OCI-LY7 (cell line): ENCODE measurements at regions not wholly inside any gene's neighbourhood (a gene's known extent, or its start where the extent isn't known, plus 50 kb on each side); places are given as distances from the start of the nearest gene placed in this dataset.

Experiments used
- BruUV-seq: library from RNA; stranded (reverse); fragments of 400-500 nt; replicated peaks from 2 replicates; lab custom pipeline; 2021; lab: Mats Ljungman, UMichigan
- CTCF ChIA-PET: fragments of 300-600 bp; sonication (Branson Sonifier 250); formaldehyde crosslinking; loops from one replicate; lab custom pipeline; 2022; ENCODE audit warnings: antibody characterized with exemption; ENCODE audit not compliant: unreplicated experiment; lab: Charles Lee
- POLR2A ChIA-PET: fragments of 300-600 bp; sonication (Branson Sonifier 250); formaldehyde crosslinking; loops from one replicate; lab custom pipeline; 2022; ENCODE audit warnings: antibody characterized with exemption; lab: Charles Lee
- DNase-seq: peaks from one replicate; pipeline ENCODE4 v3.0.0-alpha.2; 2015; ENCODE audit warnings: low spot score
- H2AFZ ChIP-seq: fragments of 200-600 bp; sonication (generic), shearing (Covaris generic); 2 replicates; pipeline ENCODE4 v1.6.1; 2014; ENCODE audit warnings: mild to moderate bottlenecking, antibody characterized with exemption, low read length, moderate library complexity
- H3K27ac ChIP-seq: fragments of 200-600 bp; sonication (generic); 2 replicates; pipeline ENCODE4 v1.5.1; 2014; ENCODE audit warnings: mixed run types, low read depth, mild to moderate bottlenecking, moderate library complexity, low read length, inconsistent platforms; ENCODE audit not compliant: poor library complexity, severe bottlenecking
- H3K36me3 ChIP-seq: fragments of 200-600 bp; sonication (generic); 2 replicates; pipeline ENCODE4 v1.6.1; 2014; ENCODE audit warnings: mild to moderate bottlenecking, antibody characterized with exemption, low read length, moderate library complexity, mixed read lengths; ENCODE audit not compliant: insufficient read depth
- H3K4me1 ChIP-seq: fragments of 200-600 bp; sonication (generic); 2 replicates; pipeline ENCODE4 v1.5.1; 2014; ENCODE audit warnings: mild to moderate bottlenecking, low read length; ENCODE audit not compliant: insufficient read depth, poor library complexity, severe bottlenecking
- H3K4me2 ChIP-seq: fragments of 200-600 bp; sonication (generic); 2 replicates; pipeline ENCODE4 v1.6.1; 2014; ENCODE audit warnings: mild to moderate bottlenecking, low read length
- H3K4me3 ChIP-seq: fragments of 200-600 bp; sonication (generic); 2 replicates; pipeline ENCODE4 v1.5.1; 2014; ENCODE audit warnings: mild to moderate bottlenecking, low read depth, low read length; ENCODE audit not compliant: poor library complexity, severe bottlenecking
- H3K79me2 ChIP-seq: fragments of 200-600 bp; sonication (generic); 2 replicates; pipeline ENCODE4 v1.6.1; 2016; ENCODE audit warnings: low read depth, mild to moderate bottlenecking, low read length, moderate library complexity, mixed read lengths; ENCODE audit not compliant: insufficient read depth
- H3K9me2 ChIP-seq: fragments of 200-600 bp; sonication (generic); 2 replicates; pipeline ENCODE4 v1.6.1; 2016; ENCODE audit warnings: mild to moderate bottlenecking, low read length, mixed read lengths; ENCODE audit not compliant: insufficient read depth
- H3K9me3 ChIP-seq: fragments of 200-600 bp; sonication (generic); 2 replicates; pipeline ENCODE4 v1.6.1; 2014; ENCODE audit warnings: mild to moderate bottlenecking, mixed run types, low read length, mixed read lengths
- H4K20me1 ChIP-seq: fragments of 200-600 bp; sonication (generic); 2 replicates; pipeline ENCODE4 v1.6.1; 2014; ENCODE audit warnings: mild to moderate bottlenecking, antibody characterized with exemption, low read length, moderate library complexity, mixed read lengths; ENCODE audit not compliant: insufficient read depth
- EZH2phosphoT487 ChIP-seq: fragments of 200-600 bp; sonication (generic); IDR thresholded peaks from 2 replicates; pipeline ENCODE4 v1.6.1; 2018; ENCODE audit warnings: low read depth, borderline replicate concordance, mild to moderate bottlenecking, mixed run types, antibody characterized with exemption, low read length, moderate library complexity, mixed read lengths
- intact Hi-C: fragments of 100-400 bp; cut with micrococcal nuclease; formaldehyde crosslinking; loops from one replicate; pipeline ENCODE4 v1.10.0; 2022; ENCODE audit not compliant: unreplicated experiment
- TF ChIP-seq, protein P1 (sequence below): fragments of 200-600 bp; sonication (generic); conservative IDR thresholded peaks from 2 replicates; pipeline ENCODE4 v1.5.1; 2014; ENCODE audit warnings: mild to moderate bottlenecking, antibody characterized with exemption, low read length, moderate library complexity, mixed read lengths

GRCh38 chr9:79778581-79778980, 206.8 kb downstream of the TLE4 start:
- H2AFZ ChIP-seq: no peak overlapping the region
- BruUV-seq: no TSS peak
- H3K27ac ChIP-seq: no peak overlapping the region
- intact Hi-C loops: no loop called here
- POLR2A ChIA-PET: no interaction called here
- no peaks in the 10 kb centered on the region for H3K4me1 ChIP-seq
- H3K79me2 ChIP-seq: no peaks in the 10 kb centered on the region
- H3K4me2 ChIP-seq: no peak overlapping the region
- no peak for DNase-seq
- TF ChIP-seq, protein P1, sequence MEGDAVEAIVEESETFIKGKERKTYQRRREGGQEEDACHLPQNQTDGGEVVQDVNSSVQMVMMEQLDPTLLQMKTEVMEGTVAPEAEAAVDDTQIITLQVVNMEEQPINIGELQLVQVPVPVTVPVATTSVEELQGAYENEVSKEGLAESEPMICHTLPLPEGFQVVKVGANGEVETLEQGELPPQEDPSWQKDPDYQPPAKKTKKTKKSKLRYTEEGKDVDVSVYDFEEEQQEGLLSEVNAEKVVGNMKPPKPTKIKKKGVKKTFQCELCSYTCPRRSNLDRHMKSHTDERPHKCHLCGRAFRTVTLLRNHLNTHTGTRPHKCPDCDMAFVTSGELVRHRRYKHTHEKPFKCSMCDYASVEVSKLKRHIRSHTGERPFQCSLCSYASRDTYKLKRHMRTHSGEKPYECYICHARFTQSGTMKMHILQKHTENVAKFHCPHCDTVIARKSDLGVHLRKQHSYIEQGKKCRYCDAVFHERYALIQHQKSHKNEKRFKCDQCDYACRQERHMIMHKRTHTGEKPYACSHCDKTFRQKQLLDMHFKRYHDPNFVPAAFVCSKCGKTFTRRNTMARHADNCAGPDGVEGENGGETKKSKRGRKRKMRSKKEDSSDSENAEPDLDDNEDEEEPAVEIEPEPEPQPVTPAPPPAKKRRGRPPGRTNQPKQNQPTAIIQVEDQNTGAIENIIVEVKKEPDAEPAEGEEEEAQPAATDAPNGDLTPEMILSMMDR: no peak
- no peak for TF ChIP-seq EZH2phosphoT487
- no peak overlapping the region for H3K4me3 ChIP-seq
- CTCF ChIA-PET: no interaction called here
- no peaks in the 10 kb centered on the region for H3K36me3 ChIP-seq
- H3K9me3 ChIP-seq: no peaks in the 10 kb centered on the region
- H3K9me2 ChIP-seq: no peaks in the 10 kb centered on the region
- no peaks in the 10 kb centered on the region for H4K20me1 ChIP-seq

DNA sequence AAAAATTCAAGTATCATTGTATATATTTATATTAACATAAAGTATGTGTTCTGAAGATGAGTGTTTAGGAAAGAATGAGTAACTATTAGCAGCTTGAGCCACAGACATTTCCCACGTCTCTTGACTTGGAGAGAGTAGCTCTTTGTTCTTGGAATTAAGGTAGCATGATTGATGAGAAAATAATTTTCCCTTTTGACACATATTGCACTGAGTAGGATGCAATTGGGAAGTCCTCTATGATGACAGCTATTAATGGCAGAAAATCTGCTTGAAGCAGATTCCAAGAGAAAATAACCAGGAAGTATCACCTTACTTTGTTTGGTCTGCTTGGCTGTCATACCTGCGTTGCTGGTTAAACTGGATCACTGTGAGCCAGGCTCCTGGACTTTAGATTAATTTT, 204.8 kb downstream of the TLE4 start:
- no TSS peak for BruUV-seq
- Histone ChIP-seq H3K4me2 (no peak overlapping the region), H3K27ac (no peak overlapping the region), H4K20me1 (no peaks in the 10 kb centered on the region), H2AFZ (no peak overlapping the region), H3K4me1 (no peaks in the 10 kb centered on the region), H3K4me3 (no peak overlapping the region), H3K9me2 (no peaks in the 10 kb centered on the region), H3K9me3 (no peaks in the 10 kb centered on the region), H3K79me2 (no peaks in the 10 kb centered on the region), H3K36me3 (no peaks in the 10 kb centered on the region)
- intact Hi-C loops: no loop called here
- DNase-seq: no peak
- ChIA-PET CTCF (no interaction called here), POLR2A (interaction anchor here (0.6 to 1.0 kb wide), 2 partner anchors 11 to 184 kb away, joined by 6 to 7 read pairs; no protein-coding TSS in a partner anchor)
- TF ChIP-seq EZH2phosphoT487: no peak
- TF ChIP-seq, protein P1: no peak
